ENCODE measurements at regions not wholly inside any gene's neighbourhood (a gene's known extent, or its start where the extent isn't known, plus 50 kb on each side); places are given as distances from the start of the nearest gene placed in this dataset.

DNA sequence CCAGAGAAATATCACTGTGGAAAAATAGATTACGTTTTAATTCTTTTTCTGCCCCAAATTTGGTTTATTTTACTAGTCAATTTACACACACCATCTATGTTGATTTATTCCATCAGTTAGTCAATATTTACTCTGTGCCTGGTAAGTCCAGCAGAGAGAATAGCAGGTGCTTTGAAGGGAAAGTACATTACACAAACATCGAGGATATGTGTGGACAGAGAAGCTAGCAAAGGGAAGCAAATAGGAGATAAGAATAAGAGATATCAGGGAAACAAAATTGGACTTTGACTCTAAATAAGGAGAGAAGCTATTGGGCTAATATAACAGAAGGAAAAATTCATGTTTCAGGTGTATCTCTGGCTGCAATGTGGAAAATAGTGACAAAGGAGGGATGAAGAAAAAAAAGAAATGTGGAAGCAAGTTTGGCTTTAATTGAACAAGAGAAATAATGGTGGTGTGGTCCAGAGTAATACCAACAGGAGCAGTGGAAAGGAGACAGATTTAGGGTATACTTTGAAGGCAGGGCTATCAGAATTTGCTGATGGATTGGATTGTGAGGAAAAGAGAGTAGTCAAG lies 587.7 kb upstream of the CDH6 start:
- no peak overlapping the region for H2AK5ac ChIP-seq (ENCODE audit: low read depth, low read length)
- no peak overlapping the region for H2BK15ac ChIP-seq (ENCODE audit: low read length)
- DNase-seq (ENCODE audit: low read depth in 1 of 2, low spot score in 2 of 2), result no peak
- H4K8ac ChIP-seq (ENCODE audit: extremely low read depth, insufficient read depth, low read length), result no peak overlapping the region
- ChIA-PET CTCF (ENCODE audit: partially characterized antibody) (interaction anchor here (1.1 to 1.6 kb wide), 2 partner anchors 15 to 25 kb away, joined by 3 read pairs; no protein-coding TSS in a partner anchor), POLR2A (ENCODE audit: partially characterized antibody) (no interaction called here)
- WGBS, 2 experiments (ENCODE audit: extremely low coverage in 1 of 2, insufficient coverage in 1 of 2, insufficient read length in 1 of 2, insufficient replicate concordance in 2 of 2, low coverage in 1 of 2, low lambda C conversion rate in 2 of 2, missing lambda C conversion rate in 1 of 2), result 92% methylated on average over 2 of the region's 2 CpGs; no CpG with 5 or more reads in 1 of the 2 experiments
- H3K27ac ChIP-seq (ENCODE audit: low read depth, low read length), result no peak overlapping the region
- no peak for FAIRE-seq
- no peak overlapping the region for H2BK5ac ChIP-seq (ENCODE audit: low read depth, low read length)
- H3K18ac ChIP-seq (ENCODE audit: extremely low read depth, low read length), result no peak overlapping the region
- no peak overlapping the region for H2BK120ac ChIP-seq (replicated peaks; ENCODE audit: low read depth, low read length)
- no peak overlapping the region for H4K5ac ChIP-seq (ENCODE audit: insufficient read length, low read depth, low read length)
- peaks cover 0 to 4% (median 0%) of the 10 kb centered on the region in 4 experiments; a peak in 1 of 7 replicates for H3K4me1 ChIP-seq (replicated peaks in 1 of 4; ENCODE audit: control insufficient read depth in 3 of 4, insufficient read depth in 4 of 4, low read length in 3 of 4)
- H2BK20ac ChIP-seq (ENCODE audit: low read length), result no peak overlapping the region
- H4K20me1 ChIP-seq (replicated peaks in 1 of 2; ENCODE audit: control insufficient read depth in 1 of 2, insufficient read depth in 2 of 2, low read length in 2 of 2), result no peaks in the 10 kb centered on the region
- no peaks in the 10 kb centered on the region for H3K9me3 ChIP-seq (ENCODE audit: insufficient read depth in 2 of 2, low read depth in 1 of 2, low read length in 1 of 2)
- no peaks in the 10 kb centered on the region; a peak in 1 of 7 replicates for H3K27me3 ChIP-seq (replicated peaks in 1 of 4; ENCODE audit: control insufficient read depth in 3 of 4, extremely low read depth in 1 of 4, insufficient read depth in 3 of 4, low read length in 3 of 4)
- no peak overlapping the region for H3K23ac ChIP-seq (ENCODE audit: insufficient read length)
- no peak overlapping the region for H3K14ac ChIP-seq (ENCODE audit: insufficient read length)
- no peak overlapping the region for H4K91ac ChIP-seq (replicated peaks; ENCODE audit: insufficient read length, low read length)
- H3K79me2 ChIP-seq (ENCODE audit: control insufficient read depth in 1 of 2, insufficient read depth in 2 of 2, low read length in 2 of 2), result no peaks in the 10 kb centered on the region
- H3K4ac ChIP-seq (replicated peaks; ENCODE audit: insufficient read length, low read depth, low read length), result no peak overlapping the region
- no peaks in the 10 kb centered on the region for H3K79me1 ChIP-seq (ENCODE audit: low read depth, low read length)
- no peak overlapping the region for H3K56ac ChIP-seq (replicated peaks; ENCODE audit: insufficient read length, low read depth, low read length)
- no peak overlapping the region for H3K9ac ChIP-seq (replicated peaks in 1 of 4; ENCODE audit: extremely low read depth in 1 of 4, low read depth in 3 of 4, low read length in 3 of 4)
- no peaks in the 10 kb centered on the region for H3K36me3 ChIP-seq (ENCODE audit: control insufficient read depth in 2 of 4, insufficient read depth in 4 of 4, low read length in 3 of 4)
- H3K4me3 ChIP-seq (ENCODE audit: extremely low read depth in 1 of 4, insufficient read depth in 2 of 4, low read depth in 3 of 4, low read length in 4 of 4), result no peak overlapping the region
- no peak overlapping the region for H2BK12ac ChIP-seq (ENCODE audit: low read depth, low read length)
- H2AFZ ChIP-seq (ENCODE audit: low read length), result no peak overlapping the region
- H3K4me2 ChIP-seq (ENCODE audit: insufficient read depth in 1 of 2, low read depth in 2 of 2, low read length in 2 of 2), result no peak overlapping the region
- H3K23me2 ChIP-seq (ENCODE audit: low read depth, low read length), result no peaks in the 10 kb centered on the region
- no peak for TF ChIP-seq SP2 (IDR thresholded peaks at IDR 0.05; ENCODE audit: low read length)
- no peak for TF ChIP-seq KDM1A (IDR thresholded peaks at IDR 0.05; ENCODE audit: borderline replicate concordance, low read length)
- no peak for TF ChIP-seq TEAD4 (IDR thresholded peaks at IDR 0.05; ENCODE audit: low read depth, low read length)
- TF ChIP-seq CBX8 (IDR thresholded peaks at IDR 0.05; ENCODE audit: borderline replicate concordance, low read depth, low read length), result no peak
- TF ChIP-seq RNF2 (IDR thresholded peaks at IDR 0.05; ENCODE audit: borderline replicate concordance, low read depth, low read length, missing control alignments, poor library complexity, severe bottlenecking), result no peak
- no peak for TF ChIP-seq JUND (IDR thresholded peaks at IDR 0.05; ENCODE audit: low read length)
- no peak for TF ChIP-seq YY1 (IDR thresholded peaks at IDR 0.05; ENCODE audit: low read depth, low read length)
- TF ChIP-seq GABPA (IDR thresholded peaks at IDR 0.05; ENCODE audit: borderline replicate concordance, insufficient read depth, low read length), result no peak
- no peak for TF ChIP-seq POU5F1 (IDR thresholded peaks at IDR 0.05; ENCODE audit: low read depth, low read length)
- TF ChIP-seq NRF1 (IDR thresholded peaks at IDR 0.05; ENCODE audit: low read depth, low read length), result no peak
- TF ChIP-seq KDM5A (IDR thresholded peaks at IDR 0.05; ENCODE audit: low read length), result no peak
- no peak for TF ChIP-seq RXRA (IDR thresholded peaks at IDR 0.05; ENCODE audit: insufficient read depth, low read depth, low read length)
- no peak for TF ChIP-seq HDAC6 (IDR thresholded peaks at IDR 0.05; ENCODE audit: low read depth, low read length)
- TF ChIP-seq FOSL1 (IDR thresholded peaks at IDR 0.05; ENCODE audit: insufficient read depth, low read depth, low read length), result no peak

Data from H1 (cell line).